HG02610 (cell line): ENCODE measurements at regions not wholly inside any gene's neighbourhood (a gene's known extent, or its start where the extent isn't known, plus 50 kb on each side); places are given as distances from the start of the nearest gene placed in this dataset.

Source experiments
- ATAC-seq: cut with Tn5 transposase; IDR thresholded peaks from one replicate; pipeline ENCODE4 v1.9.1; 2021; ENCODE audit warnings: mild to moderate bottlenecking, moderate library complexity; ENCODE audit not compliant: unreplicated experiment

DNA sequence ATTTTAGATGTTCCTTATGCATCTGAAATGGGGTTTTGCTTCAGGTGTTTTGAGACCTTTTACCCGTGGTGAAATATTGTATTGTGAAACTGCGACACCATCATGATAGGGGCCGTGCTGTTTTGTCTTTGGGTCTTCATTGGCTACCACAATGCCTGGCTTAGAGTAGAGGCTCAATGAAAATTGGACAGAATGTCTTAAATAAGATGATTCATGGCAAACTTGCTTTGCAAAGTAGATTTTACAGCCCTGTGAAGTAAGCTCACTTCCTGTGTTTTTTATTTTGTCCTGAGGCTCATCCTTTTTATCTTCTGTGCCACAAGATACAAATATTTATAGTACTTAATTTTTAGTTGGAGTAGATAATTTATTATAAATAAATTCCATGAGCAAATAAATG, 111.3 kb upstream of the FRMD6 start:
- no peak for ATAC-seq

DNA sequence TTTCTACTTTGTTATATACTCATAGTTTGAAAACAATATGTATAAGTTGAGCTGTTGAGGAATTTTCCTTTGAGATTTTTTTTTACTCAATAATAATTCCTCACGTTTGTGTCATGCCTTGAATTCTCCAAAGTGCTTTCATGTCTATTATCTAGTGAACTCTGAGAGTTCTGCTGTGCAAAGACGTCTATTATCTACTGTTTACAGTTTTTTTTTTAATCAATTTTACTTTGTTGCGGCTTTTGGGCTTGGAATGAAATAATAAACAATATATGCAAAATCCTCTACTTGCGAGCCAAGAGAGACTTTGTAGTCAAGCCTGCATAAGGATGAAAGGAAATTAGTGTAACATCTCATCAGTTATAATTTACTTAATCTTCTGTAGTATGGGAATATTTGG, 107.2 kb upstream of the FRMD6 start:
- no peak for ATAC-seq

DNA sequence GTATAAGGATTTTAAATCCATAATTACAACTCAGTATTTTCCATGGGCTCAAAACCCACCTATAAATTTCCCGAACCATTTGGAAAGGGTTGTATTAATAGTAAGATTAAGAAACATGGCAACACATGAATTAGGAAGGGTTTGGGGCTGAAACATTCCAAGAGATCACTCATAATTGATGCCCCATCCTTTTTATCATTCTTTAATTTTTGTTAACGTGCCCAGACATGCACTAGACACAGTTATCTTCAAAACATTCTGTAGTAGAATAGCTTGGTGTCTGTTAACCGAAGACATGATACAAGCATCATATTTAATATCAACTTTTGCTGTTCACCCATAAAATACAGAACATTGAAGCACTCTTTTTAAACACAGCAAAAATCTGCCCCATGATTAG, 106.8 kb upstream of the FRMD6 start:
- ATAC-seq: no peak

GRCh38 chr14:51545396-51545795, 106.3 kb upstream of the FRMD6 start:
- ATAC-seq: no peak

- ATAC-seq: no peak
These were observed 105.6 kb upstream of the FRMD6 start for GRCh38 chr14:51546099-51546498.

- ATAC-seq: no peak
These were observed 105.0 kb upstream of the FRMD6 start for GRCh38 chr14:51546603-51547258.

DNA sequence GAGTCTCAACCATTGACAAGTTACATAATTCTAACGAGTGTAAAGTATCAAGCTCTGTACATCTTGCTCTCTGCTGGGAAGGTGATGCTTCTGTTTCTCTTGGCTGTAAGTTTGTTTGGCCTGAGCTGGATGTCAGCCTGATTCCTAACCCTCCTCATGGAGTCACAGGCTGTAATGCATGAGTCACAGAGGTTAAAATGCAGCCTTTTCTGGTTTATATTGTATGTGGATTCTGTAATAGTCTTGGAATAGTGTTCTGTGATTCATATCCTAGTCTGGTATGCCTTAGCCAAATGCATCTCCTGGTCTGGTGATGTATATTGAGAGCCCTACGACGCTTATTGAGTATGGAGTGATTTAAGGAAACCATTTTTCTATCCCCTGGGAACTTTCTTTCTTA, 104.5 kb upstream of the FRMD6 start:
- no peak for ATAC-seq

DNA sequence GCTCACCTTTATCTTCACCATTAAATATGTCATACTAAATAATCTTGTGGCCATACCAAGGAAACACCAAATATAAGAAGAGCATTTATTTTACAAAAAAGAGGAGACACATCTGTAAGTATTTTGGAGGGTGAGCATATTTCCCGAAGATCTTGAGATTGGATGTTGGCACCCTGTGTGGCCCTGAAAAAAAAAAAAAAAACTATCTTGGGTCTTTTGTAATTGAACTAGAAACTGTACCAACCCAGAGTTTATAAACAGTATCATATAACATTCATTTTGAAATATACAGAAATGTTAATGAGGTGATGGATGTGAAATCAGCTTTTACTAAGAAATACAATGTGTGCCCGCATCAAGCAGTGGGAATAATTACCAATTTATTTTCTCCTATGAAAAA, 104.0 kb upstream of the FRMD6 start:
- no peak for ATAC-seq

GRCh38 chr14:51548187-51548586, 103.5 kb upstream of the FRMD6 start:
- ATAC-seq: no peak

GRCh38 chr14:51550636-51551035, 101.1 kb upstream of the FRMD6 start:
- ATAC-seq: no peak

GRCh38 chr14:51552275-51552674, 99.4 kb upstream of the FRMD6 start:
- no peak for ATAC-seq

DNA sequence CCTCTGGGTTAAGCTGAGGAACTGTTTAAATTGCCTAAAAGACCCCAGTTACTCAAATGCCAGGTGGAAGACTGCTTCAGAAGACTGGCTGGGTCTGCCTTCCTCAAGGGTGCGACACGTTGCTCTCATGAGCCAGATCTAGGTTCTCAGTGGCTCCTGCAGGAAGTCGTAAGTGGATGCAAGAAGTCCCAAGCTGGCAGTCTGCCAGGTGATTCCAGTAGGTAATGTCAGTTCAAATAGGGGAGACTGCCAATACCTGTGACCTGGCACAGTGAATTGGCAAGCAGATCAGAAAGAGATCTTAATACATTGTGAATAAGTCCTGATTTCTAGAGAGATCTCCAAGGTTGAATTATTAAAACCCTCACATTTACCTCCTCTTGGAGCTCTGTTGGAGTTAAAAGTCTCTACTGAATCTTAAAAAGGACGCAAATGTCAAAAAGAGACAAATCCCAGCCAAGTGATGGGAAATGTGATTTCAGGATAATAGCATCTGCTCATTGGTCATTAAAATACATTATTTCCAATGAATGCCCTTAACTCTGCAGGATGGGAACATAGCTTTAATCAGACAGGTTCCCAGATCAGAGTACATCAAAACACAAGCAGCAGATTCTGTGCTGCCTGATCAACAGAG, 98.8 kb upstream of the FRMD6 start:
- ATAC-seq: no peak

DNA sequence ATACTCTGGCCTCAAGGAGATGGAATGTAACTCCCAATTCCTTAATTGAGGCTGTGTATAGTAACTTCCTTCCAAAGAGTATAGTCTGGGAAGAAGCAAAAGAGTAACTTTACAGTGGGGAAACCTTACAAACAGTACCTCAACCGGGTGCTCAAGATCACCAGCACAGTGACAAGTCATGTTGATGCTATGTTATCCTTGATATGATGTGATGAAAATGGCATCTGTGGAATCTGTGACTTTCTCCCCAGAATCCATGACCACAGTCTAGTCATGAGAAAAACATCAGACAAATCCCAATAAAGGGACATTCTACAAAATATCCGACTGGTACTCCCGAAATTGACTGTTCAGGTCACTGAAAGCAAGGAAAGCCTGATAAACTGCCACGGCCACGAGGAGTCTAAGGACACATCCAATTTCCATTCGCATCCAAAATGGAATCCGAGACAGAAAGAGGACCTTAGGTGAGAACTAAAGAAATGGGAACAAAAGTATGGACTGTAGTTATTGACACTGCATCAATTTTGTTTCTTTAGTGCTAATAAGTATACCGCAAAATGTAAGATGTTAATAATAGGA, 97.3 kb upstream of the FRMD6 start:
- no peak for ATAC-seq

DNA sequence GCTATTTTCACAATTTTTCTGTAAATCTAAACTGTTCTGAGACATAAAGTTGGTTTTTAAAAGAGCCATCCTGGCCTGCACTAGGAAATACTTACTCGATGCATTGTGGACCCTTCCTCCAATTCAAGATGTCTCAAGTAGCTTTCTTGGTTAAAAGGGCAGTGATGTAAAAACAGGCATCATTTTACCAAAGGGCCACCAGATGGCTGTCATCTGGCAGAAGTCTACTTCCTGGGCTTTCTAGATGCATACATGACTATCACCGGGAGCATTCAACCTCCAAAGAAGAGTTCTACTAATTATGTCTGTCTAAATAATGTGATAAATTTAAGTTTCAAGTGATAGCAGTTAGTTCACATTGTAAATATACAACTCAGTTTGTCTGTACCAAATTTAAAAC, 96.8 kb upstream of the FRMD6 start:
- no peak for ATAC-seq

DNA sequence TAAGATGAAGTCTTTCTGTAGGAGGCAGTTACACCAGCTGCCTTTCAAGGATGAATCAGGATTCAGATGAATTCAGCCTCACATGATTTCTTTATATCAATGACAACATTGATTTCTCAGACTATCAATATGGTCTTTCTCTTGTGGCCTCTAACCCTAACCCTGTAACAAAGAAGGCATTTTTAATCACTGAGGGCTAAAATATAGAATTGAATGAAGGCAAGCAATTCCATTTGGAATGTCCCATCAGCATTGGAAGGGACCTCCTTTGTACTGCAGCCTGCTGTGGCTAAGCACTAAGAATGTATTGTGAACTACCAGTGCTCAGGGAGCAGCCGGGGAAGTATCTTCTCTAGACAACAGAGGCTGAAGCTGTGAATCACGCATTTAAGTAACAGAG, 90.6 kb upstream of the FRMD6 start:
- ATAC-seq: no peak

DNA sequence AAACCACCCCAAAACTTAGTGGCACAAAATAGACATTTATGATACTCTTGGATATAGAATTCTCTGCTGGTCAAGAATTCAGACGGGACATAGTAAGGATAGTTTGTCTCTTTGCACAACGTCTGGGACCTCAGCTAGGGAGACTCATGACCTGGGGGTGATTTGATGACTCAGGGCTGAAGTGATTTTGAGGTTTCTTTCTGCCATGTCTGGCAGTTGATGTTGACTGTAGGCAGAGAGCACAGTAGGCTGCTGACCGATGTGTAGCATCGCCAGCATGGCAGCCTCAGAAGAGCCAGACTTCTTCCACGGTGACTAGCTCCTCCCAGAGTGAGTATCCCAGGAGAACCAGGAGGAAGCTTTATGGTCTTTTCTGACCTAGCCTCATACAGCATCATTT, 88.9 kb upstream of the FRMD6 start:
- no peak for ATAC-seq

DNA sequence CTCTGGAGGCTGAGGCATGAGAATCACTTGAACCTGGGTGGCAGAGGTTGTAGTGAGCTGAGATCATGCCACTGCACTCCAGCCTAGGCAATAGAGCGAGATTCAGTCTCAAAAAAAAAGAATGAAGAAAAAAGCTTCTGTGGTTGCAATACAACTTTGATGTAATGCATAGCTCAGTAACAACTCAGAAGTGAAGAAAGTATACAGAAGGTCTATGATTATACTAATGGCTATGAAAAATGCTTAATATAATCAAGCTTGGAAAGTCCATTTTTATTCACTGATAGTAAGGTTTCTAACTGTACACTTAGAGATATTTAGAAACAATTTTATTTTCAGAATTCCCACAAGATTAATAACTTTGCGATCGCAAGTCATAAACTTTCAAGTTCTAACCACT, 88.2 kb upstream of the FRMD6 start:
- ATAC-seq: no peak

GRCh38 chr14:51564460-51564859, 87.2 kb upstream of the FRMD6 start:
- no peak for ATAC-seq

- ATAC-seq: no peak
These were observed 86.6 kb upstream of the FRMD6 start for GRCh38 chr14:51564986-51565604.

DNA sequence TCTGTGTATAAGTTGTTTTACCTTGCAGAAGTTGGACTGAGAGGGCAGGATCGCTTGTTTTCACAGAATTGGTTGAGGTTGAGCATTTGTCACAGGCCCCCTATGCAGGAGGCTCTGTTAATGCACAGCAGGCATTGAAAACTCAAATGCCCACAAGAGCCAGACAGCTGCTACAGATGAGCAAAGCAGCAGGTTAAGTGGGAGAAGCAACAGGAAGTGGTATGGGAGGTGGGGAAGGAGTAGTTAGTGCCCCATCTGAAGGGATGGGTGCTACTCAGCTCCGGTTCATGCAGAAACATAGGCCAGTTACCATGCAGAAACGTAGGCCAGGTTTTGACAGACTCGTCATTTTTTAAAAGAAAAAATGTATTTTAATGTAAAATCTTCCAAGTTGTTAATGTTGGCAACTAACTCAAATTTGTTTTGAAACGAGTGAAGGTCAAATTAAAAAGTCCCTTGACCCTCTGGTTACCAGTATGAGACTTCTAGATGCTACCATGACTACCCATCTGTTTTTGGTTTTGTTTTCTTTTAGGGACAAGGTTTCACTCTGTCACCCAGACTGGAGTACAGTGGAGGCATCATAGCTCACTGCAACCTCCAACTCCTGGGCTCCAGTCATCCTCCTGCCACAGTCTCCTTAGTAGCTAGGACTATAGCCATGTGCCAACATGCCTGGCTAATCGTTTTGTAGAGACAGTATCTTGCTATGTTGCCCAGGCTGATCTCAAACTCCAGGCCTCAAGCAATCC, 84.7 kb upstream of the FRMD6 start:
- ATAC-seq: no peak

- no peak for ATAC-seq
These were observed 83.3 kb upstream of the FRMD6 start for GRCh38 chr14:51568366-51568765.

- no peak for ATAC-seq
These were observed 78.1 kb upstream of the FRMD6 start for GRCh38 chr14:51573607-51574006.
